B cell (primary cell): ENCODE measurements at regions not wholly inside any gene's neighbourhood (a gene's known extent, or its start where the extent isn't known, plus 50 kb on each side); places are given as distances from the start of the nearest gene placed in this dataset.

Experiments used
- CTCF ChIP-seq: fragments of 200-600 bp; IDR thresholded peaks from one replicate; pipeline ENCODE4 v1.8.0; 2022; ENCODE audit warnings: antibody characterized with exemption, mild to moderate bottlenecking
- EZH2 ChIP-seq: IDR thresholded peaks from 2 replicates; pipeline ENCODE4 v1.6.1; 2012; ENCODE audit warnings: borderline replicate concordance, low read depth, mild to moderate bottlenecking, moderate library complexity, low read length; ENCODE audit not compliant: insufficient read depth, poor library complexity, severe bottlenecking

- TF ChIP-seq EZH2 (no peak), CTCF (no peak)
Measured at GRCh38 chr2:225318440-225318839, 81.1 kb upstream of the NYAP2 start.
